A673 (cell line): ENCODE measurements at regions not wholly inside any gene's neighbourhood (a gene's known extent, or its start where the extent isn't known, plus 50 kb on each side); places are given as distances from the start of the nearest gene placed in this dataset.

Experiments used
- EZH2 ChIP-seq: fragments of 200-600 bp; sonication (generic); IDR thresholded peaks from 2 replicates; pipeline ENCODE4 v1.6.1; 2017; ENCODE audit warnings: borderline replicate concordance, low read depth, mild to moderate bottlenecking, mixed read lengths, antibody characterized with exemption, low read length; ENCODE audit not compliant: poor library complexity, severe bottlenecking
- TF ChIP-seq, protein P1 (sequence below): fragments of 300-800, 200-600 bp; sonication (generic); conservative IDR thresholded peaks from 2 replicates; pipeline ENCODE4 v1.5.1; 2017; ENCODE audit warnings: low read depth, mild to moderate bottlenecking, antibody characterized with exemption, low read length, moderate library complexity, mixed read lengths

DNA sequence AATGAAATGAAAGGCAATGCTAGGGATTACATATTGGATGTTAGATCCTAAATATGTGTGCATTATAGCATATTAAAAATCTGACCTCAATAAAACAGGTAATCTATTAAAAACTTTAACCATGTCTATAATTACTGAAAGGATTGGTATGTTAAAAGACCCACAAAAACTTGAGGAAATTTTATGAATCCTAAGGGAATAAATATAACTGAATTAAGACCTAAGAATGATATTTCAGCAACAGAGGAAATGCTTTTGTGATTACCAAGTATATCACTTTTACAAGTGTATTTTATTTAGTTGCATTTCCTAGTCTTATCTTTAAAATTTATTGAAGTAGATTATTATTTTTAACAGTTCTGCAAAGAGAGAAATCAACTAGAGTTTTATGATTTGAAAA, 571.5 kb downstream of the HDGFL1 start:
- TF ChIP-seq, protein P1, sequence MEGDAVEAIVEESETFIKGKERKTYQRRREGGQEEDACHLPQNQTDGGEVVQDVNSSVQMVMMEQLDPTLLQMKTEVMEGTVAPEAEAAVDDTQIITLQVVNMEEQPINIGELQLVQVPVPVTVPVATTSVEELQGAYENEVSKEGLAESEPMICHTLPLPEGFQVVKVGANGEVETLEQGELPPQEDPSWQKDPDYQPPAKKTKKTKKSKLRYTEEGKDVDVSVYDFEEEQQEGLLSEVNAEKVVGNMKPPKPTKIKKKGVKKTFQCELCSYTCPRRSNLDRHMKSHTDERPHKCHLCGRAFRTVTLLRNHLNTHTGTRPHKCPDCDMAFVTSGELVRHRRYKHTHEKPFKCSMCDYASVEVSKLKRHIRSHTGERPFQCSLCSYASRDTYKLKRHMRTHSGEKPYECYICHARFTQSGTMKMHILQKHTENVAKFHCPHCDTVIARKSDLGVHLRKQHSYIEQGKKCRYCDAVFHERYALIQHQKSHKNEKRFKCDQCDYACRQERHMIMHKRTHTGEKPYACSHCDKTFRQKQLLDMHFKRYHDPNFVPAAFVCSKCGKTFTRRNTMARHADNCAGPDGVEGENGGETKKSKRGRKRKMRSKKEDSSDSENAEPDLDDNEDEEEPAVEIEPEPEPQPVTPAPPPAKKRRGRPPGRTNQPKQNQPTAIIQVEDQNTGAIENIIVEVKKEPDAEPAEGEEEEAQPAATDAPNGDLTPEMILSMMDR = no peak
- no peak for TF ChIP-seq EZH2
